HG02588 (cell line): ENCODE measurements at regions not wholly inside any gene's neighbourhood (a gene's known extent, or its start where the extent isn't known, plus 50 kb on each side); places are given as distances from the start of the nearest gene placed in this dataset.

Source experiments
- ATAC-seq: cut with Tn5 transposase; IDR thresholded peaks from one replicate; pipeline ENCODE4 v1.9.1; 2021; ENCODE audit warnings: mild to moderate bottlenecking, moderate library complexity; ENCODE audit not compliant: unreplicated experiment

- ATAC-seq, result no peak
Observed at GRCh38 chr9:90105773-90106172, 501.0 kb downstream of the GADD45G start.

- no peak for ATAC-seq
Observed at GRCh38 chr9:90107040-90107725, 502.4 kb downstream of the GADD45G start.

- ATAC-seq, result no peak
Observed at GRCh38 chr9:90107726-90108655, 503.2 kb downstream of the GADD45G start.

GRCh38 chr9:90112788-90113187 is 508.0 kb downstream of the GADD45G start:
- ATAC-seq, result no peak

- ATAC-seq, result no peak
Observed at GRCh38 chr9:90114641-90115425, 510.0 kb downstream of the GADD45G start.

GRCh38 chr9:90121762-90122161 is 517.0 kb downstream of the GADD45G start:
- no peak for ATAC-seq

- ATAC-seq, result no peak
Observed at GRCh38 chr9:90124961-90125360, 517.7 kb downstream of the DIRAS2 start.

- no peak for ATAC-seq
Observed at GRCh38 chr9:90127923-90128322, 514.7 kb downstream of the DIRAS2 start.

GRCh38 chr9:90128587-90129190 is 513.9 kb downstream of the DIRAS2 start:
- ATAC-seq, result no peak

- ATAC-seq, result no peak
Observed at GRCh38 chr9:90129446-90129845, 513.2 kb downstream of the DIRAS2 start.

- no peak for ATAC-seq
Observed at GRCh38 chr9:90131568-90131967, 511.1 kb downstream of the DIRAS2 start.

- no peak for ATAC-seq
Observed at GRCh38 chr9:90132866-90133265, 509.8 kb downstream of the DIRAS2 start.

GRCh38 chr9:90137801-90138200 is 504.8 kb downstream of the DIRAS2 start:
- ATAC-seq, result no peak

- no peak for ATAC-seq
Observed at GRCh38 chr9:90140131-90140818, 502.3 kb downstream of the DIRAS2 start.

- ATAC-seq, result no peak
Observed at GRCh38 chr9:90141723-90142122, 500.9 kb downstream of the DIRAS2 start.

- no peak for ATAC-seq
Observed at GRCh38 chr9:90142580-90142979, 500.0 kb downstream of the DIRAS2 start.

GRCh38 chr9:90147426-90147825 is 495.2 kb downstream of the DIRAS2 start:
- ATAC-seq, result no peak

- no peak for ATAC-seq
Observed at GRCh38 chr9:90156318-90156717, 486.3 kb downstream of the DIRAS2 start.

GRCh38 chr9:90162326-90162725 is 480.3 kb downstream of the DIRAS2 start:
- ATAC-seq, result no peak

- no peak for ATAC-seq
Observed at GRCh38 chr9:90162819-90163218, 479.8 kb downstream of the DIRAS2 start.
